ENCODE measurements at regions not wholly inside any gene's neighbourhood (a gene's known extent, or its start where the extent isn't known, plus 50 kb on each side); places are given as distances from the start of the nearest gene placed in this dataset.

DNA sequence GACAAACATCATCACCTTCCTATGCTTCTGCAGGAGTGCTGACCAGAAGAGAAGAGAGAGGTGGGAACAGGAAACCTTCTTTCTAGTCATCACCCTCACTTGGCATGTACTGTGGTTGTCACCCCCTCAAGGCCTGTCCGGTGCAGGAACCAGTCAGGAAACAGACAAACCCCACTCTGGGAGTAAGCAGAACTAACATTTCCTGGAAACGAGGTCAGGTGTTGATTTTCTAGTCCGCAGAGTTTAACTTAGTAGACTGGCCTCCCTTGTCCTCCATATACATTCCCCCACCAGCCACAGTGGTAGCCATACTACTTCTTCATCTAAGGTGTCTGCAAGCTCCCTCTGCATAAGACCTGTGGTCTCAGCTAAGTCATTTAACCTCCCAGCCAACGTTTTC lies 80.7 kb upstream of the NCAM1 start:
- DNase-seq = no peak

DNA sequence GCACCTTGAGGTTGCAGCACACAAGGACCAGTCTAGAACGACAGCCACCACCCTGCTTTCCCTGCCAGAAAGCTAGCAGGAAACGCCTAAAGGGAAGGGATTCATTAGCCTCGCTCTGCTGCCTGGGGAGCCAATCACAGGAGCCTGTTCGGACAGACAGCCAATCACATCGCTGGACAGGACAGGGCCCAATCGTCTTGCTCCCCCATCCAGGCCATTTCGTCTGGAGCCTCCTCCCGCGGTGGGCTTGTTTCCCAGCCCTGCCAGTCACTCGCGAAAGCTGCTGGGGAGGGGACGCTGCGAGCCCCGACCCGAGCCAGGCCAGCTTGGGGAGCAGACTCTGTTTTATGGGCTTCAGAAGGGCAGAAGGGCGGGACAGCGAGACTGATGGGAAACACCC lies 79.8 kb upstream of the NCAM1 start:
- no peak for DNase-seq

DNA sequence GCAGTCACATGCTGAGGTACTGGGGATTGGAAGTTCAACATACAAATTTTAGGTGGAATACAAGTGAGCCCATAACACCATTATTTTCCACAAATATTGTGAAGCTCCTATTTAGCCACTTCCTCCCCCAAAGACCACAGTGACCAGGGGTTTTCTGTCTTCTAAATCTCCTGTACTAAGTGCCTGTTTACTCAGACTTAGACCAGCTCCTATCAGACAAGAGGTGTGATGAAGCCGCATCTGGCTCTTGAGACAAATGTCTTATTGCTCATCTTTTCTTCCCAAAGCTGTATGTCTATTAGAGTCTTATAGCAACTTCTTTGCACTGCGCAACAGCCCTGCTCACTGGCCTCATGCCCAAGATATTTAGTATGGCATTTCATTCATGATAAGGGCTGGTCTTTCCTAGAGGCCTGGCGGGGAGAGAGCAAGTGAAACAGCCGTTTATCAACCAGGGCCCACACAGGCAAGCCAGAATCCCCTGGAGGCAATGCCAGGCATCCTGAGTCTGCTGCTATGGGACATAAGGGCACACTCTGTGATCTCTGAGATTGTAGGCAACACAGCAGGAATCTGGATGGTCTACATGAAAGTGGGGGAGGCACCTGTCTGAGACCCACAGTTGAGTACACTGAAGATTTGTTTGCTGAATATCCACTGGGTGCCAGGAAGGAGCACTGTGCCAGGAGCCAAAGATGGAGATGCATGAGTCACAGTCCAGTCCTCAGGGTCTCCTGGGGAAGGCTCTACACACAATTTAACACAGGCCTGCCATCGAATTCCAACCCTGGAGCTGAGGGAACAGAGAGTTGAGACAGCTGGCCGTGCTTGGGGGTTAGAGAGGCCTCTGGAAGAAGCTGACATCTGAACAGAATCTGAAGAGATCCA lies 78.5 kb upstream of the NCAM1 start:
- no peak for DNase-seq

- DNase-seq = no peak
These were observed 77.0 kb upstream of the NCAM1 start for GRCh38 chr11:112884012-112884767.

DNA sequence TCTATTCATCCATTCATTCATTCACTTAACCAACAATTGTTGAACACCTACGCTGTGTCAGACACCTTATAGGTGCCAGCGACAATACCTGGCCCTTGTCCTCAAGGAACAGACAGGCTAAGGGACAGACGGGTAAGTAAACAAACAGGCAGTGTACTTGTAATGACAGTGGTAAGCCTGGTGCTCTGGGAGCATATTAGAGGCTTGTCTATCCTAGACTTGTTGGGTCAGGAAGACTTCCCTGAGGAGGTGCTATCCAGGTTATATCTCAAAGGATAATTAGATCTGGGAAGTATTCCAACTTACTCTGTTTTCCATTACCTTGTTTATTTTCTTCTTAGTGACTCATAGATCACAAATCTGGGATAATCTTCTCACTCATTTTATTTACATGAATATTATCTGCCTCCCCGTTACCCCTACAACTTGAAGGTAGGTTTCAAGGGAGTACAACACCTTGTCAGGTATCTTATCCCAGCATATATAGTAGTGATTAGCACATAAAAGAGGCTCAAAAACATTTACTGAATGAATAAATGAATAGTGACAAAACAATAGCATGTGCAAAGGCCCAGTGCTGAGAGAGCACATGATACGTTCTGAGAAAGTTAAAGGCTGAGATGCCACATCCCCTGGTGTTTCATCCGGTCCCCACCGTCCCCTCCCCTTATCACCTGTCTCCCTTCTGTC lies 75.3 kb upstream of the NCAM1 start:
- DNase-seq = no peak

GRCh38 chr11:112886434-112887370 lies 74.5 kb upstream of the NCAM1 start:
- no peak for DNase-seq

- no peak for DNase-seq
These were observed 71.8 kb upstream of the NCAM1 start for GRCh38 chr11:112889446-112889845.

GRCh38 chr11:112899235-112900006 lies 61.8 kb upstream of the NCAM1 start:
- no peak for DNase-seq

DNA sequence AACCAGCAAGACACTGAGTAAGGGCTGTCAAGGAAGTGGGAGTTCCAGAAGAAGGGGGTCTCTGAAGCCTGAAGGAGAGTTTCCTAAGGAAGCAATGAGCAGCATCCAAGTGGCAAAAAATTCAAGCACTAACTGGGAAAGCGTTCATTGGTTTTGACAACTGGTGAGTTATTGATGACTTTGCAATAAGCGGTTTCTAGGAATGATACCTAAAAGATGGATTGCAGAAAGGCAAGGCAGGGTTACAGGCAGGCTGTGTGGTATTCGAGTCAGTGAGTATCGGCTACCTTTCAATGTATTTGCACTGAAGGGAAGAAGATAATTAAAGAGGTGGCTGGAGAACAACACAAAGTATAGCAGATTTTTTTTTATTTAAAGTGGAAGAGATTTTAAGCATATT lies 59.3 kb upstream of the NCAM1 start:
- DNase-seq = no peak

- no peak for DNase-seq
These were observed 58.7 kb upstream of the NCAM1 start for GRCh38 chr11:112902361-112903011.

DNA sequence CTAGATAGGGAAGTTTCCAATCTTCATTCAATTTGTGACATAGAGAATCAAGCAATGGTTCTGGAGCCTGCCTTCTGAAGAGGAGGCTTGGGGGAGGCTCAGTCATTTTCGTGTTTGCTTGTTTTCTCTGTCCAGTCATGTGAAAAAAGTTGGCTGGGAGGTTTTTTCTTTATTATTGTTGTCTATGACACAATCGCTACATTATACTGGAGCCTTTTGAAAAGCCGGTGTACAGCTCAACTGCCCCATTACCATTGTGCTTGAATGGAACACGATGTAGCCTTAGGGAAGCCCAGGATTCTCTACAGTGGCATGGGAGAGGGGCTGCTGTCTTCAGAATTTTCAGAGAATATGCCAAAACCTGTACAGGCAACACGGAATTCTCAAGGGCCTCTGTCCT lies 57.9 kb upstream of the NCAM1 start:
- no peak for DNase-seq

DNA sequence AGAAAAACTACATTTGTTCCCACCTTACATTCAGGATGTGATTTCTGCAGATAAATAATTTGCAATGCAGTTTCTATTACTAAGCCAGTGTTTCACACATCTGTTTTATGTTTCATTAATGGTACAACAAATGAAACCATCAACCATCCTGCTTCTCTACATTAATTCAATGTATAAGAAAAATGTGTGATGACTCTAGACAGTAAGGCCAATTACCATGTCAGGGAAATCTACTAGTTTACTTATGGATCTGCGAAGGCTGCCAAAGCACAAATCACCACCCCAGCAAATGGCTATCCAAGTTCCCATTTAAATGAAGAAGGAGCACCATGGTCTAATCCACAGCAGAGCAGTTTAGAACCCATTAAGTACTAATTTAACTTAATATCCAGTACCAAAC lies 50.1 kb upstream of the NCAM1 start:
- no peak for DNase-seq
